ENCODE measurements at regions not wholly inside any gene's neighbourhood (a gene's known extent, or its start where the extent isn't known, plus 50 kb on each side); places are given as distances from the start of the nearest gene placed in this dataset.

DNA sequence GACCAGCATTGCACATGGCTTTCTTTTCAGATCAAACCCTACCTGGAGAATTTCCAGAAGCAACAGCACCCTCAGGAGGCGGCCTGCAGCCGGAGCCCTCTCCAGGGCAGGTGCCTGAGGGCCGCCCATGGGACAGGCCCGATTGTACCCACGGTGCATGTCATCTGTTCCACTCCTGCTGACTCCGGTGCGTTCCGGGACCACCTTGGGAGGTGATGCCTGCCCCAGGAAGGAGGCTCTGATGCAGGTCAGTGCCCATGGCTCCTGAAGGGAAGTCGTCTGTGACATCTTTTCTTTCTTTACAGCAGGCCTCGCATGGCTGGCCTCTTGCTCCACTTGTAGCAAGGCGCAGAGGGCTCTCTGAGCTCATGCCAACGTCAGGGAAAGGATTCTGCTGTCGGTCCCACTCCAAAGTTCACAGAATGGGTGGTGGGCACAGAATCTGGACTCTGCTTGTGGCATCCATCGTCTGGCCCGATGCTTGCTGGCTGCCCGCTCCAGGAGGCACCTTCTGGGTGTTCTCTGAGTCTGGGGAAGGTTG, 160.7 kb upstream of the RTL1 start:
- TF ChIP-seq, protein P1, sequence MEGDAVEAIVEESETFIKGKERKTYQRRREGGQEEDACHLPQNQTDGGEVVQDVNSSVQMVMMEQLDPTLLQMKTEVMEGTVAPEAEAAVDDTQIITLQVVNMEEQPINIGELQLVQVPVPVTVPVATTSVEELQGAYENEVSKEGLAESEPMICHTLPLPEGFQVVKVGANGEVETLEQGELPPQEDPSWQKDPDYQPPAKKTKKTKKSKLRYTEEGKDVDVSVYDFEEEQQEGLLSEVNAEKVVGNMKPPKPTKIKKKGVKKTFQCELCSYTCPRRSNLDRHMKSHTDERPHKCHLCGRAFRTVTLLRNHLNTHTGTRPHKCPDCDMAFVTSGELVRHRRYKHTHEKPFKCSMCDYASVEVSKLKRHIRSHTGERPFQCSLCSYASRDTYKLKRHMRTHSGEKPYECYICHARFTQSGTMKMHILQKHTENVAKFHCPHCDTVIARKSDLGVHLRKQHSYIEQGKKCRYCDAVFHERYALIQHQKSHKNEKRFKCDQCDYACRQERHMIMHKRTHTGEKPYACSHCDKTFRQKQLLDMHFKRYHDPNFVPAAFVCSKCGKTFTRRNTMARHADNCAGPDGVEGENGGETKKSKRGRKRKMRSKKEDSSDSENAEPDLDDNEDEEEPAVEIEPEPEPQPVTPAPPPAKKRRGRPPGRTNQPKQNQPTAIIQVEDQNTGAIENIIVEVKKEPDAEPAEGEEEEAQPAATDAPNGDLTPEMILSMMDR (IDR thresholded peaks at IDR 0.05; ENCODE audit: extremely low read depth, missing control alignments), result no peak
- DNase-seq (ENCODE audit: low spot score), result no peak

DNA sequence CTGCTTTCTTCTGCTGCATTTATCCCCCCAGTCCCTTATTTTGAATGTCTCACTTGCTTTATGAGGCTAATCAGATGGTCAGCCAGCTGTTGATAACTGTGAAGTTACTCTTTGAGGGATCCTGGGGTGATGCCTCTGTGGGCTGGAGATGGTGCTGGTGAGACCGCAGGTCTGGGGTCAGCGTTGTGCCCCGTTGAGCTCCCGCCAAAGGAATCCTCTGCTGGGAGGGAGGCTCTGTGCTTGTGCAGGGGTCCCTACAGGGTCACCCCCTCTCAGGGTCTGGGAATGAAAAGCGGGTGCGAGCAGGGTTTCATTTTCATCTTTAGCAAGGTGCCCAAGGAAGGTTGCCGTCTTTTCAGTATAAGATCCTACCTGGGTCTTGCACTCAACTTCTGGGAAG, 161.2 kb upstream of the RTL1 start:
- TF ChIP-seq, protein P1 (IDR thresholded peaks at IDR 0.05; ENCODE audit: extremely low read depth, missing control alignments), result no peak
- no peak for DNase-seq (ENCODE audit: low spot score)

GRCh38 chr14:101065246-101065645, 161.7 kb upstream of the RTL1 start:
- TF ChIP-seq, protein P1 (IDR thresholded peaks at IDR 0.05; ENCODE audit: extremely low read depth, missing control alignments), result no peak

GRCh38 chr14:101065696-101066694, 162.5 kb upstream of the RTL1 start:
- DNase-seq (ENCODE audit: low spot score), result no peak

More at GRCh38 chr14:101065246-101065645, 161.7 kb upstream of the RTL1 start:
- DNase-seq (ENCODE audit: low spot score), result no peak

DNA sequence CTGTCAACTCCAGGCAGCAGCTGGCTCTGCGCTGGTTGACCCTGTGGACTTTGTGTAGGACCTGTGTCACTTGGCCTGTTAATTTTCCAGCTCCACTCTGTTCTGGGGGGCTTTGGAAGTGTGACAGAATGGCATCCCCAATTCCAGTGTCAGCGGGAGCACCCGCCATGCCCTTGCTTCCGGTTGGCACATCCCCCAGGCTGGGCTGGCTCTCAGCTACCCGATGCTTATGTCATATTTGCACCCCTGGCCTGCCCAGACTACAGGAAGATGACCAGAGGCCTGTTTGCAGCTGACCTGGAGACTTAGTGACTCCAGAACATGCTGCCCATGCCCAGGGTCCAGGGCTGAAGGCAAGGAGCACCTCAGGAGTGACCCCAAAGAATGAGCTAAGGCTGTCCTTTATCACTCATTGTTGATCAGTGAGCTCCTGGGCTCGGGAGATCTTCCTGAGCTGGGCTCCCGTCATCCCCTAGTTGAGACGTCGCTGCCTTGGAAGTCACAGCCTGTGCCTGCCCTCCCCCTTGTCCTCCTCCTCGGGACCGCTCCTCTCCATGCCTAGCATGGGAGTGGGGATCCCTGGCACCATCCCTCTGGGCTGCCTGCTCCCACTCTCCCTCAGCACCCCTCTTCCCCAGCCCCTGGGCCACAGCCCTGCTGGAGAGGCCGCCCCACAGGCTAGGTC, 163.4 kb upstream of the RTL1 start:
- no peak for DNase-seq (ENCODE audit: low spot score)
- TF ChIP-seq, protein P1 (IDR thresholded peaks at IDR 0.05; ENCODE audit: extremely low read depth, missing control alignments), result no peak

More at GRCh38 chr14:101065696-101066694, 162.5 kb upstream of the RTL1 start:
- TF ChIP-seq, protein P1 (IDR thresholded peaks at IDR 0.05; ENCODE audit: extremely low read depth, missing control alignments), result no peak

- TF ChIP-seq, protein P1 (IDR thresholded peaks at IDR 0.05; ENCODE audit: extremely low read depth, missing control alignments), result no peak
- no peak for DNase-seq (ENCODE audit: low spot score)
Measured at GRCh38 chr14:101068313-101069227, 165.0 kb upstream of the RTL1 start.

Measured in GM20000 (cell line).